ELR (cell line): ENCODE measurements at regions not wholly inside any gene's neighbourhood (a gene's known extent, or its start where the extent isn't known, plus 50 kb on each side); places are given as distances from the start of the nearest gene placed in this dataset.

Experiments used
- DNase-seq: peaks from one replicate; pipeline ENCODE4 v3.0.0-alpha.2; 2015; ENCODE audit warnings: low read depth

DNA sequence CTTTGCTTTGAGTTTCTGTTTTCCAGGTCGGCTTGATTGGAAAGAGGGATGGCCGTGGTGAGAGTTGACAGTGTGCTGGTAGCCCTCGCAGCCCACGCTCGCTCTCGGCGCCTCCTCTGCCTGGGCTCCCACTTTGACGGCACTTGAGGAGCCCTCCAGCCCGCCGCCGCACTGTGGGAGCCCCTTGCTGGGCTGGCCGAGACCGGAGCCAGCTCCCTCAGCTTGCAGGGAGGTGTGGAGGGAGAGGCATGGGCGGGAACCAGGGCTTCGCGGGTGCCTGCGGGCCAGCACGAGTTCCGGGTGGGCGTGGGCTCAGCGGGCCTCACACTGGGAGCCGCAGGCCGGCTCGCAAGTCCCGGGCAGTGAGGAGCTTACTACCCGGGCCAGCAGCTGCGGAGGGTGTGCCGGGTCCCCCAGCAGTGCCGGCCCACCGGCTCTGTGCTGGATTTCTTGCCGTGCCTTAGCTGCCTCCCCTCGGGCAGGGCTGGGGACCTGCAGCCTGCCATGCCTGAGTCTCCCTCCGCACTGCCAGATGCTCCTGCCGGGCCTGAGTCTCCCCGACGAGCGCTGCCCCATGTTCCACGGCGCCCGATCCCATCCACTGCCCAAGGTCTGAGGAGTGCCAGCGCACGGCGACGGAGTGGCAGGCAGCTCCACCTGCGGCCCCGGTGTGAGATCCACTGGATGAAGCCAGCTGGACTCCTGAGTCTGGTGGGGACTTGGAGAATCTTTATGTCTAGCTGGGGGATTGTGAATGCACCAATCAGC lies 166.4 kb upstream of the FAT1 start:
- no peak for DNase-seq

- DNase-seq: no peak
Observed at GRCh38 chr4:186891859-186892486, 168.3 kb upstream of the FAT1 start.

DNA sequence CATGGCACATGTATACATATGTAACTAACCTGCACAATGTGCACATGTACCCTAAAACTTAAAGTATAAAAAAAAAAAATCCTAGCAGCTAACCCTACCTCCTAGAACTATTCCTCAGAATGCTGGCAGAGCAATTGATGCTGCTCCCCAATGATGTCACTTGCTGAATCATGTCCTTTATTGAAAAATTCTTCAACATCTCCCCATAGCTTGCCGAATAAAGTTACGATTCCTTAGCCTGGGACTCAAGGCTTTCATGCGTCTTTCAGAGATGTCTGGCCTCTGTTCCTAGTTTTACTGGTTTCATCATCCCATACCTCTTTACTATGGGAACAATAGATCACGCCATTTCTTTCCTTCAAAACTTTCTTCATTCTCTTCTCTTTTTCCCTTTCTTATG lies 174.7 kb upstream of the FAT1 start:
- no peak for DNase-seq

DNA sequence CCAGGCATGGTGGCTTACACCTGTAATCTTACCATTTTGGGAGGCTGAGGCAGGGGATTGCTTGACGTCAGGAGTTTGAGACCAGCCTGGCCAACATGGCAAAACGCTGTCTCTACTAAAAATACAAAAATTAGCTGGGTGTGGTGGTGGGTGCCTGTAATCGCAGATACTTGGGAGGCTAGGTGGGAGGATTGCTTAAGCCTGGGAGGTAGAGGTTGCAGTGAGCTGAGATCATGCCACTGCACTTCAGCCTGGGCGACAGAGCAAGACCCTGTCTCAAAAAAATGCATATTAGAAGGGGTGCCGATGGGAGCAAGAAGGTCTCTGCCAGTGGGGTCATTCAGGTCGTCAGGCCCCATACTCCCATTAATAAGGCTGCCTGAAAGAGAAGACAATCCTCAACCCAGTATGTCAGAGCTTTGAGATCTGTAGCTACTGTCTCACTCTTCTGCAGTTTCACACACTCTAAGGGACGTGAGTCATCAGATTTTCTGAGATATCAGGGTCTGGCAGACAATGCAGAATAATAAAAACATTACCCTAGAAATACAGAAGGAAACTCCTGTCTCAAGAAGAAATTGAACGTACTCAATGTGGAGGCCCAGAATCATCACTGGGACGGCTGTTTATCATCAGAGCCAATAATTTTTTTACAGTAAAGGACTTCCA lies 176.7 kb upstream of the FAT1 start:
- DNase-seq: peak; percentile 77

DNA sequence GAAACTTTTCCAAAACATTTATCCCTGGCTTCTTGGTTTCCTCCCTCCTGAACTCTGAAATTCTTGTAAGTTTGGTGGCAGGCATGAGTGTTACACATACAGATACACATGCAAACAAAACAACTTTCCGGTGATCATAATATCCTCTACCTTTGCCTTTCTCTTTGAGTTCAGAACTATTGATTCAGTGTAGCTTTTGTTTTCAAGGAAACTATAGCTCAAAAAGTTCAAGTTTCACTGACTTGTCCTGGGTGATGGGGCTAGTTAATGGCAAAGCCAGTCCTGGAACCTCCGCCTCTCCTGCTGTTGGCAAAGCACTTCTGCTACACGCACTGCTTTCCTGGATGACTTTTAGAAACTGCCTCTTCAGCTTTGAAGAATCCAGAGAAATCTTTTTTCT lies 177.3 kb upstream of the FAT1 start:
- DNase-seq: no peak

GRCh38 chr4:186901850-186902249 lies 178.2 kb upstream of the FAT1 start:
- DNase-seq: no peak

DNA sequence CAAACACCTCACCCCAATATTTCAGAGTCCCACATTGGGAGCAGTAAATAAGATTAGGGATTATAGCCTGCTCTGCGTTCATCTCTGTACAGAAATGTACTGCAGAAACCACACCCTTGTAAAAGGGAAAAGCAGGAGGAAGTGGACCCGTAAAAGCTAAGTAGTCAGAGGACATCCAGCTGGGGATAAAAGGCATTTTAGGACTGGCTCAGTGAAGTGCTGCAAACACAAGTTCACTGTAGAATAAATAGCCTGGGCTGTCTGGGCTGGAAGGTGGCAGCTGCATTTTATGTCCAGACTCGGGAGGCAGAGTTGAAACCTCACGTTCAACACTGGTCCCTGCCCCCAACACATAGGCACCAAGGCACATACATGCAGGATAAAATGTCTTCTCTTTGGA lies 178.7 kb upstream of the FAT1 start:
- no peak for DNase-seq

GRCh38 chr4:186904101-186904500 lies 180.4 kb upstream of the FAT1 start:
- peak; percentile 88 for DNase-seq

DNA sequence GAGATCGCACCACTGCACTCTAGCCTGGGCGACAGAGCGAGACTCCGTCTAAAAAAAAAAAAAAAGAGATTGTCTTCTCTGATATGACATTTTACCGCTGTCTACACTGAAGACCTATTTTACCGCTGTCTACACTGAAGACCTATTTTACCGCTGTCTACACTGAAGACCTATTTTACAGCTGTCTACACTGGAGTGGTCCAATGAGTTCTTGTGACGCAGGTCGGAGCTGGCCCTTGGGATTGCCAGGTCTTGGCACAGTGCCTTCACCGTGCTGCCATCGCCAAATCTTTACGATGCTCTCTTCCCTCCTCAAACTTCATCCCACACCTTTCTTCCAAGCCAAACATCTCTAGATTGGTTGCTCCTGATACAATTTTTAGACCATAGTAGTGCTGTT lies 183.1 kb upstream of the FAT1 start:
- DNase-seq: no peak

GRCh38 chr4:186910385-186910784 lies 186.7 kb upstream of the FAT1 start:
- no peak for DNase-seq

DNA sequence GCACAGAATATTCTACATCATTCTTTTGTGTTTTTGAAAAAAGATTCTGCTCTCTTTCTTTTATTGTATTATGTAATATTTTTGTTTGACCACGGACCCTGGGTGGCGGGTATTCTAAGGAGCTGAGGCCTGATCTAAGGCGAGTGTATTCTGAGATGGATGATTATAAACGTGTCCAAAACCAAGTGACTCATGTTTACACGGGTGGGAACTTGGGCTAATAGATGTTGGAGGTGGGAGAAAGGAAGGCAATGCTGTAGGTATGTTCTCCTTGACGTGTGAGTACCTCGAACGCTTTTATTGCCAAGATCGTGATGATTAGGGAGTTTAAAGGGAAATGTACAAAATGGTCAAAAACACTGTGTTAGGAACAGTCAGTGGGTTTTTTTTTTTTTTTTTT lies 188.9 kb upstream of the FAT1 start:
- no peak for DNase-seq

DNA sequence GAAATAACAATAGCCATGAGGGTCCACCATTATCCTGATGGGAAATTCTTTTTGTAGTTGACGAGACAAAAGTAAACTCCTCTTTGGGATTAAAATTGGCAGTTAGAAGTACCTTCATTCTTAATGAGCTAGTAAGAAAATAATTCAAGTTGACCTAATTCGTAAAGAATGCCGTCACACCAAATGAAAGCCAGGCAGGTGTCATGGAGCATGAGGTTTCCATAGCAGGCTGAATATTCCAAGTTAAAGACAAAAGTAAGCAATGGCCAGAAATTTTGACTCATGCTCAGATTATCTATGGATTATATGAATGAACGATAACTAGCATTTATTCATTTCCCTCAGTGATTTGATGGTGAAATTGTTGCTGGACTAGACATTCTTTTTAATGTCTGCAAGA lies 192.2 kb upstream of the FAT1 start:
- no peak for DNase-seq

- no peak for DNase-seq
Observed at GRCh38 chr4:186917136-186917535, 193.5 kb upstream of the FAT1 start.

- no peak for DNase-seq
Observed at GRCh38 chr4:186918466-186918865, 194.8 kb upstream of the FAT1 start.

- DNase-seq: no peak
Observed at GRCh38 chr4:186919340-186919739, 195.7 kb upstream of the FAT1 start.

GRCh38 chr4:186920483-186920882 lies 196.8 kb upstream of the FAT1 start:
- DNase-seq: no peak

DNA sequence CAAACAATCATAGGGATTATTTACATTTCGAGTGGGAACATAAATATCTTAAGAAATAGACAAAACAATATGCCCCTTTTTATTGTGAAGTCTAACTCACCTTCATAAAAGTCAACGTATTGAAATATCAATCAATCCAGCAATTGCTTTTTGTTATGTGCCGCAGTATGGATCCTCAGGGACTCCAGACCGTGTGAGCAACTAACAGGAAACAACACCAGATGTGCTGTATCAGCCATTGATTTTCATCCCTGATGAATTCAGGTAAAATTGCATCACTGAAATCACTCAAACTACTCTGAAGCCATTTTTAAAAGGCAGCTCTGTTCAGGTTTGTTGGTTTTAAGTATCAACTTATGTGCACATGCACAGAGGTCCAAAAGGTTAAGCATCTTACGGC lies 197.3 kb upstream of the FAT1 start:
- DNase-seq: no peak

DNA sequence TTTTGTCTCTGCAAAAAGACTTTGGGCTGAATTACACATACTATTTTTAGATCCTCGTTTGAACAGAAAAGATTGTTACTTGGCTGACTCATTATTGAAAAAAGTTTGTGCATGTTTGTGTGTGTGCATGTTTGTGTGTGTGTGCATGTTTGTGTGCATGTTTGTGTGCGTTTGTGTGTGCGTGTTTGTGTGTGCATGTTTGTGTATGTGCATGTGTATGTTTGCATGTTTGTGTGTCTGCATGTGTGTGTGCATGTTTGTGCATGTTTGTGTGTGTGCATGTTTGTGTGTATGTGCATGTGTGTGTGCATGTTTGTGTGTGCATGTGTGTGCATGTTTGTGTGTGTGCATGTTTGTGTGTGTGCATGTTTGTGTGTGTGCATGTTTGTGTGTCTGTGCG lies 201.1 kb upstream of the FAT1 start:
- DNase-seq: no peak

GRCh38 chr4:186927624-186928023 lies 204.0 kb upstream of the FAT1 start:
- DNase-seq: no peak

GRCh38 chr4:186930024-186930423 lies 206.4 kb upstream of the FAT1 start:
- no peak for DNase-seq

GRCh38 chr4:186931519-186931918 lies 207.9 kb upstream of the FAT1 start:
- DNase-seq: peak; percentile 60

DNA sequence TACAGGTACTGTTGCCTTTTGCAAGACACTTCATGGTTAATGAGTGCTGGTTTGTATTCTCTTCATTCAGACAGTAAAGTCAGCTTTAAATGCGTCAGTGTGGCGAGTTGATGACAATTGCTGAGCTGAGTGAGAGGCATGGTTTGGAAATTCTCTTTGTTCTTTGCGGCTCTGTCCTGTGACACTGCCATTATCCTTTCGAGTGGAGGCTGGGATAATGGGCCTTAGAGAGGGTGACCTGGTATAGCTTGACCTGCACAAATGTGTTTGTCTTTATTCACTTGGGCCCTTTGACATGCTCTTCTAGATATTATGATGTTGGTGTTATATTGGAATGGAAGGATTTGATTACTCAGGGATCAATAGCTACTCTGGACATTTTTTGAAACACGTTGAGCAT lies 208.5 kb upstream of the FAT1 start:
- no peak for DNase-seq

DNA sequence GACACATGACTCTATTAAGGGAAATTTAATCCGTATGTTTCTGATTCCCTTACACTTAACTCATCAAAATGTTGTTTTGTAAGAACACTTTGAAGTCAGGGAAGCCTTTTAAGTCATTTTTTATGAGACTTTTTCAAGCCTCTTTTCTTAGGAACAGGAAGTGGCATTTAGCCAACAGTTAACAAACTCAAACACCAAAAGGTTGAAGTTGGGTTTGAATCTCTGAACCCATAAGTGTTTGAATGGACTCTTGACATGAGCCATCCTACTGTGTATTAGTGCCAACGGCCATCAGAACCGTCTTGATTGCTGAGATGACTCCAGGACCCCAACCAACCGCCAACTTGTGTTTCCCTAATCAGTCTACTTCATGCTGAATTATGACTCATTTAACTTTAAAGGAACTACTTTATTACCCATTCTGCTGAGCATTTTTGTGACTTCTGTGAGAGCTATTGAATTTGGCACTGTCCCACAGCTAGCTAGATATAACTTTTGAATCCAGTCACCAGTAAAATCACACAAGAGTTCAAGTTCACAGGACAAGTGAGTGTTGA lies 209.1 kb upstream of the FAT1 start:
- DNase-seq: peak; percentile 62
